ENCODE measurements at regions not wholly inside any gene's neighbourhood (a gene's known extent, or its start where the extent isn't known, plus 50 kb on each side); places are given as distances from the start of the nearest gene placed in this dataset.
"Not testable (repeated sequence)": the region's sequence is repeated elsewhere in the genome, so short reads cannot be mapped to it uniquely, and the experiment has no call there.

DNA sequence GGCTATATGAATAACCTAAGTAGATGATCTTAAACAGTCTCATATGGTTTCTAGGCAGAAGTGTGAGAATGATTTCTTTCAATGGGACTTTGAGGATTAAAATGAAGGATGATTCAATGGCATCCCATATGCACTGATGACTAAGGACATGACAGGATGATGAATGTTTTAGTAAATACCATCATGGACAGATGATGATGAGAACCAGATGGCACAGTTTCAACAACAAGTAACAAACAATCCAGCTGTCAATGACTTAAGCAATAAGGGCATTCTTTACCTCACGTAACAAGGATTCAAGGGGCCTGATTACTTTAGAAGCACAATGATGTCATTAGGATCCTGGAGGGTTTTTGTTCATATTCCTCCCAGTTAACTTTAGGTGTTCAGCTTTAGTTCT is 2678.4 kb downstream of the PCDH9 start:
- DNase-seq (ENCODE audit: low spot score), result no peak

DNA sequence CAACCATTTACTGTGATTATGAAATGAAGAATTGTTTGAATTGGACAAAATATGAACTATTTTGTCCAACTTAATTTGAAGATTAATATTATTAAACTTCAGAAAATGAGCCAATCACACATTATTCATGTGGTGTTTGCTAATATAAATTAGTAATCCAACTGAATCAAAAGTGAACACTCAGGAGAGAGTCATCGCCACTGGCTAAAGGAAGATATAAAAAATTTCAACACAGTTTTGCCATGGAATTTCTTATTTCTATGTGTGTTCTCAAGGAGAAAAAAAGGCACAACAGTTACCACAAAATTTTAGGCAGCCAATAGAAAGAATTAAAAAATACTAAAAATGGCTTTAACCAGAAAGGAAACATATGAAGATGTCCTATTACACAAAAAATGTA is 2683.8 kb downstream of the PCDH9 start:
- DNase-seq (ENCODE audit: low spot score), result no peak

DNA sequence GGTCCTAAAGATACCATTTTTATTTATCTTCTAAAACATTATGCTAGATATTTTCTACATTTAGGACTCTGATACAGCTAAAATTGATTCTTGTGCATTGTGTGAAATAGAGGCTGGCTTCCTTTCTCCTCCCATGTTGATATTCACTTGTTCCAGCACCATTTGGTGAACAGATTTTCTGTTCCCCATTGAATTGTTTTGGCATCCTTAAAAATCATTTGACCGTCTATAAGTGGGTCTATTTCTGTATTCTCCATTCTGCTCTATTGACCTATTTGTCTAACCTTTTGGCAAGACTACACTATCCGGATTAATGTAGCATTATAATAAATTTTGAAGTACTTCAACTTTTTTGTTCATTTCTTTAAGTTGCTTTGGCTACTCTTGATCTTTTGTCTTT is 2689.2 kb downstream of the PCDH9 start:
- no peak for DNase-seq (ENCODE audit: low spot score)

DNA sequence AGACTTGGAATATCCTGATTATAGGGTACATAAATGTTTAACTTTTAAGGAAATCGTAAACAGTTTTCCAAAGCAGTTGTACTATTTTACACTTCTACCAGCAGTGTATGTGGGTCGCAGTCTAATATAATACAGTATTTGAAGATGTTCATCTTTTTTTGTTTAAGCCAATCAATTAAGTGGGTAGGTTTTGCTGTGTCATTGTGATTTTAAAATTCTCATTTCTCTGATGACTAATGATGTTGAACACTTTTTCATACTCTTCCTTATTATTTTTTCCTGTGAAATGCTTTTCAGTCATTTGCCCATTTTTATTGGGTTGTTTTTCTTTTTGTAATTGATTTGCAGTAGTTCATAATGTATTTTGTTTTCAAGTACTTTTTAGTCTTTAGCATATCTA is 2689.7 kb downstream of the PCDH9 start:
- no peak for DNase-seq (ENCODE audit: low spot score)

DNA sequence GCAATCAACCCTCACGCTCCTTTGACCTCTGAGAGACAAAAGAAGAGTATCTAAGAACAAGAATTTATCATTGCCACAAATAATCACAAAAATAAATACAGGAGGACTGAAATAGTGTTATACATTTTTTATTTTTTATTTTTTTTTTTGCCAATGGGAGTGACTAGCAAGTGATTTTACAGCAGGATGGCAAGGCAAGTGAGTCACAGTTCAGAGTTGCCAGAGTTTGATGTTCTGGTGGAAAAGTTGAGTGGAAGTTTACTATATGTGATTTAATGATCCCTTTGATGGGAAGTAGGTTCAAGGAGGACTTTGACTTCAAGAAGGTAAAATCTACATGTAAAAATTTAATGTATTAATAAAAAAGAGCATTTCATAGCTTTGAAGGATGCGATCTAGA is 2691.4 kb downstream of the PCDH9 start:
- no peak for DNase-seq (ENCODE audit: low spot score)

DNA sequence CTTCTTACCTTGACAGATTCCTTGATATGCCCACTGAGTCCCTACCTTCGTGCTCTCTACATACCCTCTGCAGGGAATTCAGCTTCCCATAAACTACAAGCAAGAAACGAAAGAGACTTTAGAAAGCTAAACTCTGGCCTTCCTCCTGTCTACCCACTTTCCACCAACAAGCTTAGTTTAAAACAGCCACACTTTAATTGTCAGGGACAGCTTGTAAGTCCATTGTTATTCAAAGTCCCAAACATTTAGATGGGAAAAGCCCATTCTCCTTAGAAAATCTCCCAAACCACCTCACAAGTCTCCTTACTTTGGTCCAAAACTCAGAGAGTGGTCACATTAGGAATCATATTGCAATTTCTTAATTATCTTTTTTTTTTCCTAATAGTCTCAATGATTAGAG is 2695.8 kb downstream of the PCDH9 start:
- no peak for DNase-seq (ENCODE audit: low spot score)

DNA sequence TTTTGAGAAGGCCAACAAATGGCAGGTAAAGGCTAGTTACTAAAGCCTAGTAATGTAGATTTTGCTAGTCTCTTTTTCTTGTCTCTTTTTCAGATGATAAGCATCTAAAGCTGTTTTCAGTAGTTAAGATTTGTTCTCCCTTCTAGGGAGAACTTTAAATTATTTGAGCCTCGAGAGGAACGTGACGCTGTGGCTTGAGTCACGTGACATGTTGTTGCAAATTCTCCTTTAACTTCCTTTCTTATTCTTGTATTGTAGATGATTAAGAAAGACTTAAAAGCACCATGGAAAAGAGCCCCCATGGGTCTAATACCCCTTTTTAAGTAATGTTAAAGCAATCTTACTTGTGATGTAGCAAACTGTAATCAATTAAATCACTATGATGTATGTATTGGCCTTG is 2698.7 kb downstream of the PCDH9 start:
- no peak for DNase-seq (ENCODE audit: low spot score)

DNA sequence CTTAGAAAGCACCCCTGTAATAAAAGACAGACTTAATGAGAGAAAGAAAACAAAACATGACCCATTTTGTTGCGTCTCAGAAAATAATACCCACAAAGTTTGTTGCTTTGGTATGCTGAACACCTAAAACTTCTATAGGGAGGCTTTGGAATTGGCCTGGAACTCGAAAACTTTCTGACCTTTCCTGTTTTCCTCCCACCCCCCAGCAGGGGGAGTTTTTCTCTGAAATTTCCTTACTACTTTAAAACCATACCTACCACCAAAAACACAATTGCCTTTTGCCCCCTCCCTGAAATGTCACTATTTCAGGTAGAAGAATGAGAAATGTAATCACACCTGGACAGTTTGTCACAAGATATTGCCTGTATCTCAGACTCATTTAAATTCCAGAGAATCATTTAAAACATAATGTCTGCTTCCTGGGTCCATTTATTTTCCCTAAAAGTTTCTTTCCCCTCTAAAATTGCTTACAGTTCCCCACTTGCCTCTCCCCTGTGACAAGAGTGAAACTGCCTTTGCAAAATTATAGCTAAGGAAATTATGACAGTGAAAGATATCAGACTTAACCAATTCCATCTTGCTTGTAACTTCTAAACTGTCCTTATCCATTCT is 2700.2 kb downstream of the PCDH9 start:
- peak; percentile 23 for DNase-seq (ENCODE audit: low spot score)

DNA sequence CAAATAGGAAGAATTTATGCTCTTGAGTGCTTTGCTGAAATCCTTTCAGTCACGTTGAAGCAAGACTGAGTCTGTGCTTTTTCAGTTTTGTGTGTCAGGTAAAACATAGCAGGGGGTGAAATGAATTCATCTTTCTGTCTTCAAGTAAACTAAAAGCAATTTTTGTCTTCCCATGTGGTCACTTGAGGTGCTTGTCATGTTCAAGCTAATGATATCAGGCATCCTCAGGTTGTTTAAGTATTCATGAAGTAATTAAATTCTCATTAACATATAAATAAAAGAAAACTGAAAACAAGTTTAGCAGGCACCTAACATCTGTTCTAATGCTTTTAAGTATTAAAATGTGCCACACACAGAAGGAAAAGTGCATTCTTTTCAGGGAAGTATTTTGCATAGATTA is 2701.3 kb downstream of the PCDH9 start:
- no peak for DNase-seq (ENCODE audit: low spot score)

DNA sequence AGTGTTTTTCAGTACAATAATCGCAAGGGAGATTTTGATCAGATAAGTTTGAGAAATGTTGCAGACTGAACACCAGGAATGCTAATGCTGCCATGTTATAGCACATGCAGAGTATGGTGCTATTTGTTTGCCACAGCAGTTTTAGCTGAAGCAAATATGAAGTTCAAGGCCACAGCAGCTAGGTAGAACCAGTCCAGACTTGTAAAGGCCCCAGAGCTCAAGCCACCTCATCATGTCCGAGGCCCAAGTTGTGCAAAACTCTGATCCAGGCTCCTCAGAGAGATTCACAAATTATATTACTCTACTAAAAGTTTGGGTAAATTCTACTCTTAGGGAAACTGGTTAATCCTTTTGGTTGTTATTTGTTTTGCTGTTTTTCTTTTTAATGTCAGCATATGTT is 2702.6 kb downstream of the PCDH9 start:
- no peak for DNase-seq (ENCODE audit: low spot score)

DNA sequence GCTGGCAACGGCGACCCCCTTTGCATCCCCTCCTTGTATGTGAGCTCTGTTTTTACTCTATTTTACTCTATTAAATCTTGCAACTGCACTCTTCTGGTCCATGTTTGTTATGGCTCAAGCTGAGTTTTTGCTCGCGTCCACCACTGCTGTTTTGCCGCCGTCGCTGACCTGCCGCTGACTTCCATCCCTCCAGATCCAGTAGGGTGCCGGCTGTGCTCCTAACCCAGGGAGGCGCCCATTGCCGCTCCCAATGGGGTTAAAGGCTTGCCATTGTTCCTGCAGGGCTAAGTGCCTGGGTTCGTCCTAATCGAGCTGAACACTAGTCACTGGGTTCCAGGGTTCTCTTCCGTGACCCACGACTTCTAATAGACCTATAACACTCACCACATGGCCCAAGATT is 2704.4 kb downstream of the PCDH9 start:
- DNase-seq (ENCODE audit: low spot score), result no peak

DNA sequence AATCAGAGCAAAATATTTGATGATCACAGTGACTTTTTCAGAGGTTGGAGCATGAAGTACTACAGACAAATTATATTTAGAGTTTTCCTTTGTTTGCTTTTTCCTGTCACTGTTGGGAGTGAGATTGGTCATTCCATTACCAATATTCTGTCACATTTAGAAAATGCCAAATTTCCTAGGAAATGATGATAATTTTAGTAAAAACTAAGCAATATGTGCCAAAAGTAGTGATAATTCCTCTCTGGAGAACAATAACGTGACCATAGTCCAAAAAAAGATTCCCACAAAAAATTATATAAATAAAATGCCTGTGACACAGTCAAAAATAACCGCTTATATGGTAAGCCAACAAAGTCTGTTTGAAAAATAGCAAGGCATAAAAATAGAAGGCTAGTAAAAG is 2719.4 kb downstream of the PCDH9 start:
- DNase-seq (ENCODE audit: low spot score), result no peak

DNA sequence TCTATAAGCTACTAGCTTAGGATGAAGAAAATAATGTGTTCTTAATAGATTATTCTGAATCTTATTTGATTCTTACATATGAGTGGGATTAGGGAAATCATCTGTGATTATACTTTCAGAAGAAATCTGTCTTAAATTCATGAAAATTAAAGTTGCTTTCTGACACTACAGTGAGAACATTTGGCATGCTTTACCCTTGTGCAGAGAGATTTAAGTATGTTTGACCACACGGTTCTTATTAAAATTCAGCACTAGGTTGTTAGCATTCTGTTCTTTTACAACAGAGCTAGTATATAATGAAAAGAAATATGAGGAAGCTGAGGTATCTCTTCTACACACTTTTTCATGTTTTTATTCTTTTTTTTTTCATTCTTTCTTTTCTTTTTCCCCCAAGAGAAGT is 2723.9 kb downstream of the PCDH9 start:
- no peak for DNase-seq (ENCODE audit: low spot score)

DNA sequence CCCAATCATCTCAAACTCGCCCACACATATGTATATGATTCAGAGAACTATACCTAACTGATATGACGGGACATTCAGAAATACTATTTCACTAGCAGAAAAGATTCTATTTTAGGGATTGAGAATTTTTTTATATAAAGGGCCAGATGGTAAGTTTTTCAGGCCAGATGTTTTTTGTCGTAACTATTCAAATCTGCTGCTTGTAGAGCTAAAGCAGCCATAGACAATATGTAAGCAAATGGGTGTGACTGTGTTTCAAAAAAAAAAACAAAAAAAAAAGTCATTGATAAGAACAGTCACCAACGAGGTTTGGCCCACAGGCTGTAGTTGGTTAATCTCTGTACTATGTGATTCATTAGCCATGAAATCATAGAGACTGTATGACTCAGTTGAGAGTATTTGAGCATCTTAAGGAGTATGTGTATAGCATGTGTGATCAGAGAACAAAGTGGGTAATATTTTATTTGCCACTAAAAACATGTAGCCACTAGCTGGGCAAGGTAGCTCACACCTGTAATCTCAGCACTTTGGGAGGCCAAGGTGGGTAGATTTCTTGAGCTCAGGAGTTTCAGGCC is 2724.7 kb downstream of the PCDH9 start:
- DNase-seq (ENCODE audit: low spot score), result no peak

DNA sequence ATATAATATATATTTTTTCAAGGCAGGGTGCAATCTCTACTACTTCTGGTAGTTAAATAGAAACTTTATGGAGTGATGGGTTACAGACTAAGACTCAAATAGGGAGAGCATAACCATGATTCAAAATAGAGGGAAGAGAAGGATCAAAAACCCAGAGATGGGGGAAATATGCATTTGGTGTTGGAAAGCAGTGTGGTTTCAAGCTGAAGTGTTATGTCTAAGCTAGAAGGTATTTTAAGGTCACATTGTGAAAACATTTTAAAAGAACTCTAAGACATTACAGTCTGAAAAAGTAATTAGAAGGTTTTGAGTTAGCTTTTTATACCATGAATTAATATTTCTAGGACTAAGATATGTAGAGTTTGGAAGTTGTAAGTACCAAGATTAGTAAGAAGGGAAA is 2741.4 kb downstream of the PCDH9 start:
- no peak for DNase-seq (ENCODE audit: low spot score)

DNA sequence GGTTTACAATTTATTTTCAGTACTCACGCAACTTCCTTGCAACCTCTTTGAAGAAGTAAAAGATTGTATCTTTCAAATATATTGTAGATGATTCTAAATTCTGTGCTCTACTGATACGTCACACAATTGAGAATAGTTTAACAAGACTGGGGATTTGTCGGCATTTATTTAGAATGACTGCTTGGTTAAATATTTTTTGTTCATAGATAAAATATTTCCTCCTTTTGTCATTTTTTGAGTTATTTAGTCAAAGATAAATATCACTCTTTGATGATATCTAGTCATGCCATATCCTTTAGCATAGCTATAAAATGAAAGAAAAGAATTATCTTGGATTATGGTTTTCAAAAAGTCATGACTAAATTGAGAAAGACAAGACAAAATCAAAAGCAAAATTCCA is 2747.8 kb downstream of the PCDH9 start:
- no peak for DNase-seq (ENCODE audit: low spot score)

DNA sequence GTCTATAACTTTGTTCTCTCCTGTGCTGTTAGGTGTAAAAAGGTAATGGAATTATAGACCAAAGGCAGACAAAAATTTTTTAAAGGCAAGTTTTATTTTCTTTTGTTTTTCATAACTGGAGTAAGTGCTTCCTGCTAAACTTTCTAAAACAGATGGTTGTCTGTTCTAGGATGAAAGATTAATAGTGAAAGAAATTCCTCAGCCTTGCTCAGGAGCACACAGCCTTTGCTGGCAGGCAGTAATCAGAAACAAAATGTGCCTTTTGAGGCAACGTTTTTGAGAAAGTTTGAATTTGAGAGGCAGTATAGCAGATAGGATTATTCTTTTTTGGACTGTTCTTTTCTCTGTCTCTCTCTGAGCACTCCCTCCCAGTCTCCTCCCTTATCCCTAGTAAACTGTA is 2749.5 kb downstream of the PCDH9 start:
- no peak for DNase-seq (ENCODE audit: low spot score)

DNA sequence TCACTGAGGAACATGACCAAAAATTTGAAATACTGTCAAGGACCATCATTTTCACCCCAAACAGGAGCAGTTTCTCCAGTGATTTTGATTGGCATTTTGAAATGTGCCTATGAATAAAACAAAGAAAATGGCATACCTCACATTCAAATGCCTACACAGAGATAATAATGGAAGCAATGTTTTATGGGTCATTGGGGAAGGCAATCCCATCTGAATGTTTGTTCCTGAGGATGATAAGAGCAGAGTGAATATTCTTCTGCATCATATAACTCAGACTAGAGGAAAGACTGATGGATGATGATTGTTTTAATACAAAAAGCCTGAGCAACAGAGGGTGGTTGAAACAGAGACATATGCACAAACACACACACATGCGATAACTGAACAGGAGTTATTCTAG is 2749.9 kb downstream of the PCDH9 start:
- no peak for DNase-seq (ENCODE audit: low spot score)

DNA sequence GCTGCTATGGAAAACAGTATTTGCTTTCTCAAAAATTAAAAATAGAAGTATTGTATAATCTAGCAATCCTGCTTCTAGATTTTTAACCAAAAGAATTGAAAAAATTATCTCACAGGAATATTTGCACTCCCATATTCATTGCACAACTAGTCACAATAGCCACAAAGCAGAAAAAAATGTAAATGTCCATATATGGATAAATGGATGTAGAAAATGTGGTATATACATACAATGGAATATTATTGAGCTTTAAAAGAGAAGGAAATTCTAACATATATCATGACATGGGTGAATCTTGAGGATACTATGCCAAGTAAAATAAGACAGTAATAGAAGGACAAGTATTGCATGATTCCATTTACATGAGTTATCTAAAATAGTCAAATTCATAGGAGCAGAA is 2753.0 kb downstream of the PCDH9 start:
- DNase-seq (ENCODE audit: low spot score), result no peak

DNA sequence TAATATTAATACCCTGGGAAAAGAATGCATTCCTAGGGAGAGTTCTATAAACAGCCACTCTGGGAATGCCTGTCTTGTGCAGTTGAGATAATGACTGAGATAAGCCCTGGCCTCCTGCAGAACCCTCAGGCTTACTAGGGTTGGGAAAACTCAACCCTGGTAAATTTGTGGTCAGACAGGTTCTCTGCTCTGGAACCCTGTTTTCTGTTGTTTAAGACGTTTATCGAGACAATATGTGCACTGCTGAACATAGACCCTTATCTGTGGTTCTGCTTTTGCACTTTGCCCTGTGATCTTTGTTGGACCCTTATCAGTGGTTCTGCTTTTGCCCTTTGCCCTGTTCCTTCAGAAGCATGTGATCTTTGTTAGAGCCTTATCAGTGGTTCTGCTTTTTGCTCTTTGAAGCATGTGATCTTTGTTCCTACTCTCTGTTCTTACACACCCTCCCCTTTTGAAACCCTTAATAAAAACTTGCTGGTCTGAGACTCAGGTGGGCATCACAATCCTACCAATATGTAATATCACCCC is 2754.0 kb downstream of the PCDH9 start:
- not testable (repeated sequence) for DNase-seq (ENCODE audit: low spot score)

DNA sequence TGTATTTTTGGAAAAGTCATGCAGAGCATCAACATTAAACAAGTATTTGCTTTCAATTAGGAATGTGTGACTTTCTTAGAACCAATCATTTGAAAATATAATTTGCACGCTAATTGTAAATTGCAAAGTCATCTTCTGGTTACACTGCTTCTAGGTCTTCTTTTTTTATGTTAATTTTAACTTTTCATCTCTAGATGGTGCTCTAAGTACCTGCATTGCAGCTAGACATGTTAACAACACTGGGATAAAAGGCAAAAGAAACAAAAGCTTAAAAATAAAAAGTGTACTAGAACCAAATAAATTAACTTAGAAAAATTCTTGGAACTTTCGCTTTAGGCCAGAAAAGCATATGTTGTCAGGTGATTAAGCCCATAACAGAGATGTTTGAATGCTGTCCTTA is 2758.2 kb downstream of the PCDH9 start:
- peak; percentile 39 for DNase-seq (ENCODE audit: low spot score)

DNA sequence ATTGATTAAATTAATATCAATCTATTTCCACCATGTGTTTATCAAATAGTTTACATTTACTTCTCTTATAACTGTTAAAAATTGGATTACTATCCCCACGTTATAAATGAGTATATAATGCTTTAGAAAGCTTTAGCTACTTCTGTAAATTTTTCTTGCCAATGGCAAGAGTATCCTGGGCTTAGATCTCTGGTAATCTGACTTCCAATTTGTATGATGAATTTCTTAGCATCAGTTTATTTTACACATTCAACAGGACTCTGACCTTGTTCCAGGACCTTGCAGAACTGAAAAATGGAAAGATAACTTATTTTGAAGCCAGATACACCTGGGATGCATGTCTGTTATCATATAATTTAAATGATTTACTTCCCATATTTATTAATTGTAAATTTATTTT is 2759.4 kb downstream of the PCDH9 start:
- no peak for DNase-seq (ENCODE audit: low spot score)

DNA sequence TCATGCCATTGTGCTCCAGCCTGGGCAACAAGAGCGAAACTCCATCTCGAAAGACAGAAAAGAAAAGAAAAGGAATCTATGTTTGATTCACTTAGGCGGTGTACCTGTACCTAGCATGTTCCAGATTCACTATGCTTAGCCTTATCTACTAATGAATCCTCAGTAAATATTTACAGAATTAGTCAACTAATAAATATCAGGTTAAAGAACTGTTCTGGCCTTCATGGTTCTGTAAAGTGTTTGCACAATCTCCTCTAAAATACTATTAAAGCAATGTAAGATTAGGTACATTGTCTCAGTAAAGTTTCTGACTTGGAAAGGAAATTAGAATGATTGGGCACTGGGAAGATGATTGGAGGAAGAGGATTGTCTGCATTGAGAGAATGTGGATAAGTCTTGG is 2770.4 kb downstream of the PCDH9 start:
- DNase-seq (ENCODE audit: low spot score), result no peak

DNA sequence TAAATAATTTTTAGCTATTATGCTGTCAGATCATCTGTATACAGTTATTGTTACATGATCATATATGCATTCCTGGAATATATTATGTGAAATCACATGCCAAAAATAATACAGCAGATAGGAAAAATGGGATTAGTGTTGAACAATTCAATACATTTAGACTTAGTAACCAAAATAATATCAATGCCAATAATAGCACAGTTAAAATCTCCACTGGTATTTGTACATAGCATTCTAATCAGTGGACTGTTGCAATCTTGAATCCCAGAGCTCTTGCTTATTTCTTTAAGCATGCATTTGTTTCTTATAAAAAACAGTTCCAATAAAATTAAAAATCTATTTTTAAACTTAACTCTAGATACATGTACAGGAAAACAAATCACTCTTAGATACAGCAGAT is 2772.2 kb downstream of the PCDH9 start:
- no peak for DNase-seq (ENCODE audit: low spot score)

Data from HT-29 (cell line).